ENCODE measurements at regions not wholly inside any gene's neighbourhood (a gene's known extent, or its start where the extent isn't known, plus 50 kb on each side); places are given as distances from the start of the nearest gene placed in this dataset.

DNA sequence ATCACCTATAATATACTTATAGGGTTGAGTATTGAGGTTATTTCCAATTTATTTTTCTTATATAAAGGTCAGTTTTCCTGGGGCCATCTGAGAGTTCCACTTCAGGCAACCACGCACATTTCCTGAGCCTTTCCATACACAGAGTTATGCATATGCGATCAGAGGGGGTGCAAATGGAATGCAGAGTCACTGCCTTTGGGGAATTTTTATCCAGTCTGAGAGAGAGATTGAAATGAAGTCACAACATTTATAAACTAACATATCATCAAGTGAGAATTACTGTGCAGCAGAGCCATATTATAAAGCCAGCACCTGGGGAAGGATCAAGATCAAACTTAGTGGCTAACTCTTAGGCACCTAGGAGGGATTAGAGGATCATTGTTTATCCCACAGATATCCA lies 299.9 kb upstream of the PLXNA2 start:
- no peak for DNase-seq

DNA sequence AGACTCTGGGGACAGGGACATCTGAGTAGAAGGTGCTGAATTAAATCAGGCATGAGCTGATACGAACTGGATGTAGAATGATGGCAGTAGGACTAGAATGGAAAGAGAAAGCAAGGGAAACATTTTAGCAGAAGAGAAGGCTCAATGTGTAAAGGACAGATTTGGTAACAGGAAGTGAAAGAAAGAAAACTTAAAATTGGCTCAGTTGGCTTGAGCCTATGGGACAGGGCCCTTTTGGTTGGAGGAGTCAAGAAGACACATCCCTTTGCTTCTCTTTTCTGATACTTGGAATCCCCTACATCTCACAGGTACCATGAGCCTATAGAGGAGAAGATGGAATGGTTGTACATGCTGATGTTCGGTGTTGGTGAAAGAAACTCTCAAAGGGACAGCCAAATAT lies 300.6 kb upstream of the PLXNA2 start:
- DNase-seq = no peak

GRCh38 chr1:208551024-208551423 lies 306.8 kb upstream of the PLXNA2 start:
- DNase-seq = no peak

DNA sequence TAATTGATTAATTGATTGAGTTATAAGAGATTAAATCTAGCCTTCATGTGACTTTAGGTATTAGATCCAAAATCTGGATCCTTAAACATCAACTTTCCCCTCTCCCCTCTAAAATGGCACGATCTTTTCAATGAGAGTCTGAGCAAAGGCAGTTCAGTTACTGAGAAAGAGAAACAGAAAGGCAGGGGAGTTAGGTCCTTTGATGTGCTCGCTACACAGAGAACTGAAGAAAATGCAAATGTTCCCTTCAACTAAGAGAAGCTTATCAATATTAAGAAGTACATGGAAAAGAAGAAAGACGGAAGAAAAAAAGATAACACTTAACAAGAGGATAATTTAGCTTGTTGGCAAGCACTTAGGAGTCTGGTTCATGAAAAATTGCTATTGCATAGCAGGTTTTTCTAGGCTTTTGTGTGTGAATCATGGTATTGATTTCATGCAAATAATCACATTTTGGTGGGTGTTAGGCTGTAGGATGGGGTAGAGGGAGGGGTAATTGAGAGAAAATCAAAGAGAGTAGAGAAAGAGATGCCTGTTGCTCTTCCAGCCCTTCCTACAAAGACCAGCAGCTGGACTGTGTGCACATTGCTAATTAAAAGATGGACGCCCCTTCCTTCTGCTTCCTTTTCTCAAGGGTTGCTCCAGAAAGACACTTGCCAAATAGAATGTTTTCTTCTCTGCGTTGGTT lies 307.6 kb upstream of the PLXNA2 start:
- DNase-seq = no peak

DNA sequence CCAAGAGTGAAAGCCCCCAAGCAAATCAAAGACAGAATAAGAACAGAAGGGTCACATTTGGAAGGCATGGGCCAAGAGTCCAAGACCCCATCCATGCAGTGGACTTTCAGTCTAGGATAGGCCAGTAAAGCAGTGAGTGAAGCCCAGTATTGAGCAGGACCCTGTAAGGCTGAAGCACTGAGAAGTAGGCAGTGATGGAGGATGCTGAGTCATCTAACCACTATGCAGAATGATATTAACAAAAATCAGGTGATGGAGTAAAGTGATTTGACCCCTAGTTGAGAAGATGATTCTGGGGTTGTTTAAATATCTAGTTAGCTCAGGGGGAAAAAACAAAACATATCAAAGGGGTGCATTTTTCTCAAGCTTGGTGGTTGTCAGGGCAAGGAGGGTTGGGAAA lies 308.7 kb upstream of the PLXNA2 start:
- DNase-seq = no peak

DNA sequence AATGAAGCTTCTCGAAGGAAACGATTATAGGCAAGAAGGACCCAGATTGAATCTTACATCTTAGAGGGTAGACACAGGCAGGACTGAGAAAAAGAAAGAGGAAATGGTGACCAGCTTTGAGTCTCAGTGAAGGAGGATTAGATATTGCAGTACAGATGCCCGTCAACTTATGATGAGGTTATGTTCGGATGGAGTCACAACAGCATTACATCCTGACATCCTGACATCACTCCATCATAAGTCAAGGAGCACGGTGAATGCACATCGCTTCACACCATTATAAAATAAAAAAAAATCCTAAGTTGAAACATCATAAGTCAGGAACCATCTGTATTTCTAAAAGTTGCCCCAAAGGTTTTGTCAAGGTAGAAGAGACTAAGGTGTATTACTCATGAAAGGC lies 312.3 kb upstream of the PLXNA2 start:
- no peak for DNase-seq

- no peak for DNase-seq
Observed at GRCh38 chr1:208557046-208557722, 313.0 kb upstream of the PLXNA2 start.

- DNase-seq = no peak
Observed at GRCh38 chr1:208557723-208558094, 313.5 kb upstream of the PLXNA2 start.

GRCh38 chr1:208559597-208560329 lies 315.6 kb upstream of the PLXNA2 start:
- no peak for DNase-seq

- no peak for DNase-seq
Observed at GRCh38 chr1:208562151-208562960, 318.2 kb upstream of the PLXNA2 start.

DNA sequence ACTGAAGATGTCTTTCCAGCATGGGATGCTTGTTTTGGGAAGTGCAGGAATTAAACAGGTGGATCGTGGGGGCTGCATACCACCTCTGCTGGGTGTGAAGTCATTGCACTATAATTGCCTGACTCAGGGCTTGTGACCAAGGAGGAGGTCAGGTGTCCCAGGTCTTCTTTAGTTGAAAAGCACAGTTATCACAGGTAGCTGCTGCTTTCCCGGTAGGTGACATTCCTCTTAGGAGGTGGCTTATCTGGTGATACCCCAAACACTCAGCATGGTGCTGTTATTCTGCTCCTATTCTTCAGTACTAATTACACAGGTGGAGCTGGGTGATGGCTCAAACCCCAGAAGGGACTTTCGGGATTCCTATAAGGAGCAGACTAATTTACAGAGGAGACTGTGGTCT lies 320.3 kb upstream of the PLXNA2 start:
- DNase-seq = no peak

GRCh38 chr1:208565756-208566440 lies 321.7 kb upstream of the PLXNA2 start:
- DNase-seq = no peak

- no peak for DNase-seq
Observed at GRCh38 chr1:208569181-208569580, 325.0 kb upstream of the PLXNA2 start.

GRCh38 chr1:208570362-208570761 lies 326.2 kb upstream of the PLXNA2 start:
- DNase-seq = no peak

DNA sequence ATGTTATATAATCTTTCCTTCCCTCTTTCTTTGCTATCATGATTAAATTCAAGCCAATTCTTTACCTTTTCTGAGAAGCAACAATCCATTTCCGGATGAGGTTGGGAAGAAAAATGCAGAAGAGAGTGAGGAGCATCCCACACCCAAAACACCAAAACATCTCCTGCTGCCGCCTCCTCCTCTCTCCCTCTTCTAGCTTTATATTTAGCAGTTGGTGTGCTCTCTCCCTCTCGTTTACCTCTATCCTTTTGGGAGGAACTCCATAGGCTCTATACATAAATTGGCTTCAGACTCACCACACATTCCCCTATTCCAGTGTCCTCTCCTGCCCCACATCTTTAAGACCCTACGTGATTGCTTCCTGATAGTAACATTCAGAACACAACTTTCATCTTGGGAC lies 332.2 kb upstream of the PLXNA2 start:
- DNase-seq = no peak

DNA sequence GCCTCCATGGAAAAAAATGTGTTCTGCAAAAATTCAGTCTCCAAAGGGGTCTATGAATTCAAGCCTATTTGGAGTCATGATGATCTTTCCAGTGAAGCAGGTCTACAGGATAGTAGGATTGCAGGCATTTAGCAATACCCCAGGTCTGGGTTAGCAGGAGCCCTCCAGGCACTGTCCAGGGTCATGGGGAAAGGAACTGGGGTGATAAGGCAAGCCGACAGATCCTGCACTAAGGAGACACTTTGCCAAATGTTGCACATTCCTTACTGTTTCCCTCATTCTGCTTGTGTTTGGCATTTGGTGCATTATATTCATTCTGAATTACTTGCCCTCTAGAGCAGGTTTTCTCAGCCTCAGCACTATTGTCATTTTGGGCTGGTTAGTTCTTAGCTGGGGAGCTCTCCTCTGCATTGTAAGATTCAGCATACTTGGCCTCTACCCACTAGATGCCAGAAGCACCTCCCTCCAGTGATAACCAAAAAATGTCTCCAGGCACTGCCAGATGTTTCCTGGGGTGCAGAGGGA lies 333.3 kb upstream of the PLXNA2 start:
- no peak for DNase-seq

- no peak for DNase-seq
Observed at GRCh38 chr1:208581209-208581608, 337.0 kb upstream of the PLXNA2 start.

DNA sequence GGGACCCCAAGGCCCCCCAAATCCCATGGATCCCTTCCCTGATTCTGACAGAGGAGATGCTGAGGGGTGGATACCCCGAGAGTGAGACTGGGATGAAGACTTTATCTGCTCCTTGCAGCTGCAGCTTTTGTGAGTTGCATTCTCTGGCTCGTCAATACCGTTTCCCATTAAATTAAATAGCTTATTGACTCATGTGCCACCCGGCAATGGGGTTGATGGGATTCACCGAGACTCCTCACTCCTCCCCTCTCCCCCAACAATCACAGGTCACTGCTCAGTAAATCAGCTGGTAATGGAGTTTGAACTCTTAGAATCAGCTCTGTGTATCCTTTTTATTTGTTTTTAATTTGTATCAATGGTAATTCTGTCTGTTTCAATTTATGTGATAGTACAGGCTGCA lies 337.5 kb upstream of the PLXNA2 start:
- DNase-seq = no peak

DNA sequence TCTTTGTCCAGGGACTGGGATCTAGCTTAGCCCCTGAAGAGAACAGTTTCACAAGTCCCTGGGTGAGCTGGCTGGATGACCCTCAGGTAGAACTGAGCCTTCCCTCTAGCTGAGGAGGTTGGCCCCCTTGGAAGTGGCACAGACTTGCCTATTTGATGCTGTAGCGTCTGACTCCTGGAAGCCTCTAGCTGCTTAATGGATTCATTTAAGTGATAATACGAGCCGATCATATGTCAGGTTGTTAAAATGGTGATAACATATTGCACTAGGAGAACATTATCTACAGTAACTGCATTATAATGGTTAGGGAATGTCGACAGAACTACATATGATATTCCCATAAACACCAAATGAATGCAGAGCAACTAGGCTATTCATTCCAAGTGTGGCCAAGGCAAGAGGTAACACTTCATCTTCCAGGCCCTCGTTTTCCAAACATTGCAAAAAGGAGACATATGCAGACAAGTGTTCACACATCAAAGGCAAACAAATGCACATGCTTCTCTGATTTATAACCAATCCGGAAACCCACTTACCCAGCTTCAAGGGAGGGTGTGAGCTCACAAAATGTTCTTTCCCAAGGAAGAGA lies 340.1 kb upstream of the PLXNA2 start:
- DNase-seq = no peak

DNA sequence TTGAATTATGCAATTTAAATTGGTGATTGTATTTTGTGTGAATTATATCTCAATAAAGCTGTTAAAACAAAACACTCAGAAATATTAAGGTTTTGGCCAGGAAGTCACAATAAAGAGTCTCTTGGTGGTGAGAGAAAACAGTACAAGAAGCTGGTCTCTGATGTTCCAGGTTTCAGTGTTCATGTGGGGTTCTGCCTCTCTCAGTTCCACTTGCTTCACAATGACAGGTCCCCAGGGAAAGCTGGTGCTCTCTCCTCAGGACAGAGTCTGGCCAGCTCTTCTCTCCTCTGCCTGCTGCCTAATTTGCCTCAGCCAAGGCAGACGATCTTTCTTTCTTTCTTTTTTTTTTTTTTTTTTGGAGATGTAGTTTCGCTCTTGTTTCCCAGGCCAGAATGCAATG lies 342.9 kb upstream of the PLXNA2 start:
- no peak for DNase-seq

- DNase-seq = no peak
Observed at GRCh38 chr1:208593306-208594006, 349.3 kb upstream of the PLXNA2 start.
